MM.1S (cell line): ENCODE measurements at regions not wholly inside any gene's neighbourhood (a gene's known extent, or its start where the extent isn't known, plus 50 kb on each side); places are given as distances from the start of the nearest gene placed in this dataset.

ENCODE experiments used
- DNase-seq: peaks from one replicate; pipeline ENCODE4 v3.0.0-alpha.2; 2015
- H2AFZ ChIP-seq: fragments of 300-600 bp; sonication (generic); 2 replicates; pipeline ENCODE4 v1.6.0; 2016; ENCODE audit warnings: antibody characterized with exemption, low read length
- H3F3A ChIP-seq: fragments of 300-600 bp; sonication (generic); 2 replicates; pipeline ENCODE4 v1.6.1; 2016; ENCODE audit warnings: mild to moderate bottlenecking, antibody characterized with exemption, low read length, moderate library complexity, mixed read lengths; ENCODE audit not compliant: insufficient read depth
- H3K27ac ChIP-seq: fragments of 300-600 bp; sonication (generic); 2 replicates; pipeline ENCODE4 v1.5.1; 2016; ENCODE audit warnings: mild to moderate bottlenecking, low read length
- H3K27me3 ChIP-seq: fragments of 300-600 bp; sonication (generic); replicated peaks from 2 replicates; pipeline ENCODE4 v1.6.0; 2016; ENCODE audit warnings: low read length; ENCODE audit not compliant: insufficient read depth
- H3K36me3 ChIP-seq: fragments of 300-600 bp; sonication (generic); replicated peaks from 2 replicates; pipeline ENCODE4 v1.6.1; 2016; ENCODE audit warnings: mild to moderate bottlenecking, low read length, mixed read lengths; ENCODE audit not compliant: insufficient read depth
- H3K4me1 ChIP-seq: fragments of 300-600 bp; sonication (generic); 2 replicates; pipeline ENCODE4 v1.6.1; 2016; ENCODE audit warnings: low read length, mixed read lengths
- H3K4me2 ChIP-seq: fragments of 300-600 bp; sonication (generic); 2 replicates; pipeline ENCODE4 v1.6.0; 2016; ENCODE audit warnings: low read depth, low read length
- H3K4me3 ChIP-seq: fragments of 300-600 bp; sonication (generic); 2 replicates; pipeline ENCODE4 v1.5.1; 2016; ENCODE audit warnings: low read length, mixed read lengths
- H3K79me2 ChIP-seq: fragments of 300-600 bp; sonication (generic); 2 replicates; pipeline ENCODE4 v1.6.1; 2016; ENCODE audit warnings: mixed run types, low read length, mixed read lengths
- H3K9ac ChIP-seq: fragments of 300-600 bp; sonication (generic); 2 replicates; pipeline ENCODE4 v1.6.1; 2016; ENCODE audit warnings: low read length, mixed read lengths
- H3K9me2 ChIP-seq: fragments of 300-600 bp; sonication (generic); replicated peaks from 2 replicates; pipeline ENCODE4 v1.6.1; 2016; ENCODE audit warnings: mild to moderate bottlenecking, low read length, mixed read lengths; ENCODE audit not compliant: insufficient read depth
- H3K9me3 ChIP-seq: fragments of 300-600 bp; sonication (generic); replicated peaks from 2 replicates; pipeline ENCODE4 v1.6.1; 2016; ENCODE audit warnings: mild to moderate bottlenecking, low read length, mixed read lengths; ENCODE audit not compliant: insufficient read depth
- H4K20me1 ChIP-seq: fragments of 300-600 bp; sonication (generic); 2 replicates; pipeline ENCODE4 v1.6.1; 2016; ENCODE audit warnings: mild to moderate bottlenecking, low read length, moderate library complexity, mixed read lengths; ENCODE audit not compliant: insufficient read depth
- EZH2 ChIP-seq: fragments of 300-600 bp; sonication (generic); optimal IDR thresholded peaks from 2 replicates; pipeline ENCODE3; 2017; ENCODE audit warnings: low read depth, mild to moderate bottlenecking, antibody characterized with exemption, low read length, mixed read lengths
- EZH2phosphoT487 ChIP-seq: fragments of 300-600 bp; sonication (generic); IDR thresholded peaks from 2 replicates; pipeline ENCODE4 v1.6.1; 2018; ENCODE audit warnings: antibody characterized with exemption, low read length
- TF ChIP-seq, protein P1 (sequence below): fragments of 300-600 bp; sonication (generic); IDR thresholded peaks from 2 replicates; pipeline ENCODE4 v1.5.1; 2016; ENCODE audit warnings: antibody characterized with exemption, low read length, mixed read lengths

DNA sequence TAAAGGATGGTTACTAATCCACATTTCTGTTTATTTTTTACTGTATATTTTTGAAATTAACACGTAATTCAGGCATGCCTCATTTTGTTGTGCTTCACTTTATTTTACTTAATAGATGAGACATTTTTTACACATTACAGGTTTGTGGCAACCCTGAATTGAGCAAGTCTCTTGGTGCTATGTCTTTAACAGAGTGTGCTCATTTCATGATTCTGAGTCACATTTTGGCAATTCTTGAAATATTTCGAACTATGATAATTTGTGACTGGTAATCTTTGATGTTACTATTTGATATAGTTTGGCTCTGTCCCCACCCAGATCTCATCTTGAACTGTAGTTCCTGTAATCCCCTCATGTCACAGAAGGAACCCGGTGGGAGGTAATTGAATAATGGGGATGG lies 1120.5 kb upstream of the FLRT2 start:
- Histone ChIP-seq H3F3A (no peaks in the 10 kb centered on the region), H3K9ac (no peak overlapping the region), H3K9me3 (no peaks in the 10 kb centered on the region), H3K4me2 (no peak overlapping the region), H3K27me3 (no peaks in the 10 kb centered on the region), H2AFZ (no peak overlapping the region), H3K79me2 (no peaks in the 10 kb centered on the region), H3K4me1 (no peaks in the 10 kb centered on the region), H4K20me1 (no peaks in the 10 kb centered on the region), H3K27ac (no peak overlapping the region), H3K9me2 (no peaks in the 10 kb centered on the region), H3K36me3 (no peaks in the 10 kb centered on the region), H3K4me3 (no peak overlapping the region)
- no peak for TF ChIP-seq EZH2
- no peak for DNase-seq

DNA sequence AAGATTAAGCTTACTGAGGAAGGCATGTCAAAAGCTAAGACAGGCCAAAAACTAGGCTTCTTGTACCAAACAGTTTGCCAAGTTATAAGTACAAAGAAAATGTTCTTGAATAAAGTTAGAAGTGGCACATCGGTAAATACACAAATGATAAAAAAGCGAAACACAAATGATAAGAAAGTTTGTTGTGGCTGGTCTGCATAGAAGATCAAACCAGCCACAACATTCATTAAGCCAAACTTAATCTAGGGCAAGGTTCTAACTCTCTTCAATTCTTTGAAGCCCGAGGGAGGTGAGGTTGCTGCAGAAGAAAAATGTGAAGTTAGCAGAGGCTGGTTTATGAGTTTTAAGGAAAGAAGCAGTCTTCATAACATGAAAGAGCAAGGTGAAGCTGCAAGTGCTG lies 1119.6 kb upstream of the FLRT2 start:
- Histone ChIP-seq H3K27ac (no peak overlapping the region), H4K20me1 (no peaks in the 10 kb centered on the region), H3K4me3 (no peak overlapping the region), H3K9me2 (no peaks in the 10 kb centered on the region), H3K9ac (no peak overlapping the region), H3K4me1 (no peaks in the 10 kb centered on the region), H3K79me2 (no peaks in the 10 kb centered on the region), H3K4me2 (no peak overlapping the region), H2AFZ (no peak overlapping the region), H3K36me3 (no peaks in the 10 kb centered on the region), H3K27me3 (no peaks in the 10 kb centered on the region), H3F3A (no peaks in the 10 kb centered on the region), H3K9me3 (no peaks in the 10 kb centered on the region)
- TF ChIP-seq EZH2phosphoT487, result no peak
- TF ChIP-seq EZH2, result no peak
- TF ChIP-seq, protein P1, sequence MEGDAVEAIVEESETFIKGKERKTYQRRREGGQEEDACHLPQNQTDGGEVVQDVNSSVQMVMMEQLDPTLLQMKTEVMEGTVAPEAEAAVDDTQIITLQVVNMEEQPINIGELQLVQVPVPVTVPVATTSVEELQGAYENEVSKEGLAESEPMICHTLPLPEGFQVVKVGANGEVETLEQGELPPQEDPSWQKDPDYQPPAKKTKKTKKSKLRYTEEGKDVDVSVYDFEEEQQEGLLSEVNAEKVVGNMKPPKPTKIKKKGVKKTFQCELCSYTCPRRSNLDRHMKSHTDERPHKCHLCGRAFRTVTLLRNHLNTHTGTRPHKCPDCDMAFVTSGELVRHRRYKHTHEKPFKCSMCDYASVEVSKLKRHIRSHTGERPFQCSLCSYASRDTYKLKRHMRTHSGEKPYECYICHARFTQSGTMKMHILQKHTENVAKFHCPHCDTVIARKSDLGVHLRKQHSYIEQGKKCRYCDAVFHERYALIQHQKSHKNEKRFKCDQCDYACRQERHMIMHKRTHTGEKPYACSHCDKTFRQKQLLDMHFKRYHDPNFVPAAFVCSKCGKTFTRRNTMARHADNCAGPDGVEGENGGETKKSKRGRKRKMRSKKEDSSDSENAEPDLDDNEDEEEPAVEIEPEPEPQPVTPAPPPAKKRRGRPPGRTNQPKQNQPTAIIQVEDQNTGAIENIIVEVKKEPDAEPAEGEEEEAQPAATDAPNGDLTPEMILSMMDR, result no peak
- DNase-seq, result no peak

DNA sequence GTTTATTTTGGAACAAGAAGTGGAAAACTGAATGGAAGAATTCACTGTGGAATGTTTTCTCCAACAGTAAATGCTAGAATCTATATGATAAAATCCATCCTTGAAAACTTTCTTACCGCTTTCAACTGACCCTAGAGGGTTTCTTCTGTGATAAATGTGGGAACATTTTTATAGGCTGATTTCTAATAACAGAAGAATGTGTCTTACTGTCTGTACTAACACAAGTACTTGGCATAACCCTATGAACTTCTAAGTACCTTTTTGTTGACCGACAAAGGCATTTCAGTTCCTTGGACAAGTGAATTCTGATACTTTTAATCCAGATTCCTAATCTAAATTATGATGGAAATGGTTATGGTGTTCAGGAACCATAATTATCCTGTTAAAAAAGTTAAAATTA lies 1109.7 kb upstream of the FLRT2 start:
- Histone ChIP-seq H3K4me2 (no peak overlapping the region), H3K9me2 (no peaks in the 10 kb centered on the region), H3K9ac (no peak overlapping the region), H2AFZ (no peak overlapping the region), H3K4me3 (no peak overlapping the region), H3K9me3 (no peaks in the 10 kb centered on the region), H3K27ac (no peak overlapping the region), H3K79me2 (no peaks in the 10 kb centered on the region), H3K27me3 (no peaks in the 10 kb centered on the region), H3F3A (no peaks in the 10 kb centered on the region), H3K4me1 (no peaks in the 10 kb centered on the region), H4K20me1 (no peaks in the 10 kb centered on the region), H3K36me3 (no peaks in the 10 kb centered on the region)
- DNase-seq, result no peak
- TF ChIP-seq EZH2phosphoT487 (no peak), EZH2 (no peak)
- TF ChIP-seq, protein P1, result no peak

DNA sequence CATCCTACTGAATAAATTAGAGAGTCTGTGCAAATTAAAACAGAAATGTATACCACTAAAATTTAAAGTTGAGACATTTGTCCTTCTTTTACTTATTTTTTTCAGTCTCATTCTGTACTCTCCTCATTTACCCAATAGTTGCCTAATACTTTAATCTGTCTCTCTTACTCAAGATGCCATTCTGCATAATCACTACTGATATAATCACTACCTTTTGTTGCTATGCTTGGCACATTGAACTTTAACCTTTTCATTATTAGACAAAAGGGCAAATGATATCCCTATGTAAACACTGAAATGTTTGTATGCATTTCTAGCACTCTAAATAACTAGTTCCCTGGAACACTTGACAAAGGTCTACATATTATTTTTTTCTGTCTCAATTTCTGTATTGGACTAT lies 1108.3 kb upstream of the FLRT2 start:
- TF ChIP-seq EZH2 (no peak), EZH2phosphoT487 (no peak)
- TF ChIP-seq, protein P1, result no peak
- no peaks in the 10 kb centered on the region for H3F3A ChIP-seq
- no peaks in the 10 kb centered on the region for H3K36me3 ChIP-seq
- no peak overlapping the region for H2AFZ ChIP-seq
- no peaks in the 10 kb centered on the region for H4K20me1 ChIP-seq
- H3K9me2 ChIP-seq, result no peaks in the 10 kb centered on the region
- no peaks in the 10 kb centered on the region for H3K9me3 ChIP-seq
- H3K4me2 ChIP-seq, result no peak overlapping the region
- H3K9ac ChIP-seq, result no peak overlapping the region
- no peak for DNase-seq
- H3K27ac ChIP-seq, result no peak overlapping the region
- H3K4me3 ChIP-seq, result no peak overlapping the region
- H3K27me3 ChIP-seq, result no peaks in the 10 kb centered on the region
- no peaks in the 10 kb centered on the region for H3K4me1 ChIP-seq
- no peaks in the 10 kb centered on the region for H3K79me2 ChIP-seq
